NCI-H2081 (cell line): ENCODE measurements at regions not wholly inside any gene's neighbourhood (a gene's known extent, or its start where the extent isn't known, plus 50 kb on each side); places are given as distances from the start of the nearest gene placed in this dataset.

ENCODE experiments used
- DNase-seq, 2 experiments: peaks; one replicate each; lab custom pipeline; 2025; lab: John Stamatoyannopoulos, UW

DNA sequence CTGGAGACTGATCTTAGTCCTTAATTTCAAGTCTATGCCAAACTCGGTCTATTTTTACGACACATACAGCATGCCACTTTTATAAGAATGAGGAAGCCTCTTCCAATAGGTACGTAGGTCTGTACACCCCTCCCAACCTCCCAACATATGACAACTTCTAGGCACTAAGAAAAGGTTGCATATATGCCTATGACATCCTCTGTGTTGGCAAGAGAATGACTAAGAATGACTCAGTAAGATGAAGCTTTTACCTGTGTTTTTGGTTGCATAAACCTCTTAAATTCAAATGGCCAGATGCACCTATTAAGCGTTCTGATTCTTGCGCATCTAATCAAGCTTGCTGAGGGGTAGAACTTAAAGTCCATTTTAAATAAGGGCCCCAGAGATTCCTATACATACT, 586.4 kb upstream of the ZEB2 start:
- no peak for DNase-seq

GRCh38 chr2:145102706-145103105, 582.8 kb upstream of the ZEB2 start:
- no peak for DNase-seq

DNA sequence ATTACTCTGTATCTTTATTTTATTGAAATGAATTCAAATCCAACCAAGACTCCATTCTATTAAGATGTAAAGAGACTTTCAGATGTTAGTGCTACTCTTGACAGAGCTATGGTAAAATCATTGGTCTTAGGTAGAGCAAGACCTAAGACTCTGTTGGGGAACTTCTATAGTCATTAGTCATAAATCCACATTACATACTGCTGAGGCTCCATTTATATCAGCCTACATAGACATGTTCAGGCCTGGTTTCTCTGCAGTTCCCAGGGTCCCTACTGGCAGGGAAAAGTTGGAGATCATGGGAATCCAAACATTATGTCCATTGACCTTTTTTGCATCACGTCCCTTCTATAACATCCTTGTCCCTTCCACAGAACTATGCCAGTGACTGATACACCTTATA, 580.4 kb upstream of the ZEB2 start:
- no peak for DNase-seq

DNA sequence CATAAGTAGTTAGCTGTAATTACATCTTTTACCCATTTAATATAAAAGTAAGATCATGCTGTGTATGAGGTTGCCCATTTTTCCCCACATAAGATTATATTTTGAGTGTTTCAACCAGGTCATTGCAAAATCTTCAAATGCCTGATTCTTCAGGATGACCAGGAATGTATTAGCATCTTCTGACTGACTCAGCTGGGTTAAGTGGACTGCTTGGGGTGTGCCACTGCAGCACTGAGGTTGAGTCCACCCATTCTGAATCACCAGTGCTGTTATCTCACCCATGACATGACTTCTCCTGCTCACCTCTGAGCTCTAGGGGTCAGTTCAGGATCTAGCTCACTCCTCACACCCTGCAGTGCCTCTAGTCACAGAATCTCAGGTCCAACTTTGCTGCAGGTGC, 576.7 kb upstream of the ZEB2 start:
- DNase-seq = no peak

DNA sequence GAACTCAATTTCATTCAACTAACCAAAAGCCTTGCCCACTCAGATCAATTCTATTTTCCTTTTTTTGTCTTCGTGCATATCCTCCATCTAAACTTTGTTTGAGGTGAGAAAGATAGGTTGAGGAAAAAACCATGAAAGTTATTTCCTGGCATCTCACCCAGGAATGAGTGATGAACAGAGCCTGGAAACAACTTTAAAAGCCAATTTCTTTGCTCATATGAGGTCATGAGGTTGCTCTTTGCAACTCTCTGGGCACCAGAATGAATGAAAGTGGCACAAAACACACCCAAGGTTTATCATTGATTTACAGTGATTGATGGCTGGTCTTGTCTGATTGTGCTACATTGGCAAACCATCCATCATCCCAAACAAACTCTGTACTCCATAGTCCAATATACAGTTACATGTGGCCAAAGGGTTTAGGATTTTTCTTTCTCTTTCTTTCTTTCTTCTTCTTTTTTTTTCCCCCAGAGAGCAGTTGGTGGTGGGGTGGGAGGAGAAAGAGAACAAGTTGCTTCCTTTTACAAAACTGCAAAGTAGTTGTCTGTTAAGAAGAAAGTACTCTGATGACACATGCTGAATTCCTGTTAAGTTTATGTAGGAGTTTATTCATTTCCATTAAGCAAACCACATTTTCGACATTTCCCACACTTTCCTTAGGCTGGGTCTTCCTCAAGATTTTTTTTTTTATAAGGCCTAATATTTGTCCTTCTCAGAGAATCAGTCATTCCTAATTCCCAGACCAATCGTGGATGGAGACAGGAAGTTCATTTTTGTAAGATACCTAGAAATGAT, 575.9 kb upstream of the ZEB2 start:
- no peak for DNase-seq

DNA sequence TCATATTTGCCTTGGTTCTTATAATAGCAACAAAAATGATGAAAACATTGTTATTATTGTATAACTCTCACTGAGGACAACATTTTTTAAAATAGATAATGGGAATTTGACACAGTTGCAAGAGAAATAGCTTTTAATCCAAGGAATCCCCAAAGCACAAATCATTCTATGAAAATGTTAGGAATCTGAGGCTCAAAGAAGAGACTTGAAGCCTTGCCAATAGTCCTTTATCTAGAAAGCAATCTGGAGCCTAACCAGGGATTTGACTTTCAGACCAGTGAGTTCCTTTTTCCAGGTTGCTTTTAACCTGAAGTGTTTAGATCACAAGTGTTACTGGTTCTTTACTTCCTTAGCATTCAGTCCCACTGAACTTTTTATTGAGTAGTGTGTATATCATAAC, 574.5 kb upstream of the ZEB2 start:
- no peak for DNase-seq

DNA sequence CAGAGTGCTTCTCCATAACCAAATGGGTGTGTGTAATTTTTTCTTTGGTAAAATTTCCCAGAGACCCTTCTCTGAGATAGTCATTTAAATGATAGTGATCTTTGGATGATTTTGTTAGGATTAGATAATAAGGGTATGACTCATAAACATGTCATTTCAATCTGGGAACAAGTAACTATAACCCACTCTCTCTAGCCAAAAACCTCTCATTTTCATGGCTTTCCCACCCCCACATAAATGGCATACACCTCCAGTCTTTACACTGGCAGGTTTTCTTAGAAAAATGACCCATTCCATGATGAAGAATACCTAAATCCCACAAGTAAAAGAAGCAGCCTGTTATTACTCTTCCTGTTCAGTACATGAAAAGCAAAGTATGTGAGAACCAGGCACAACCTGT, 572.0 kb upstream of the ZEB2 start:
- no peak for DNase-seq

- no peak for DNase-seq
Measured at GRCh38 chr2:145090841-145091761, 571.2 kb upstream of the ZEB2 start.

GRCh38 chr2:145088756-145089155, 568.8 kb upstream of the ZEB2 start:
- no peak for DNase-seq

- no peak for DNase-seq
Measured at GRCh38 chr2:145086910-145087309, 567.0 kb upstream of the ZEB2 start.

DNA sequence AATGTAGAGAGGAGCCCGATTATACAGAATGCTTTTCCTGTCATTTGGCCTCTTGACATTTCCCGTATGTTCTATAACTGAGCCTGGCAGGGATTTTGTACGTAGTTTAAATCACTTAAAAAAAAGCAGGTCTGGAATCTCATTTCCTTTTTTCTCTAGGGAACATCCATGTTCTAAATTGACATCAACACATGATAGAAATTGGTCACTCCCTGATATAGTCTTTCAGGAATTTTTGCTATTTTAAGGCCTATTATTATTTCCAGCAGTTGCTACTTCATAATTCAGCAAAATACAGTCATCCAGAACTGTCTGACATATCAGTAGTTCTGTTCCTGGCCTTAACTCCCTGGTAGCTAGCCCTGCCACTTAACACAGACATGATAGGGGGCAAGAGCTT, 565.7 kb upstream of the ZEB2 start:
- no peak for DNase-seq

DNA sequence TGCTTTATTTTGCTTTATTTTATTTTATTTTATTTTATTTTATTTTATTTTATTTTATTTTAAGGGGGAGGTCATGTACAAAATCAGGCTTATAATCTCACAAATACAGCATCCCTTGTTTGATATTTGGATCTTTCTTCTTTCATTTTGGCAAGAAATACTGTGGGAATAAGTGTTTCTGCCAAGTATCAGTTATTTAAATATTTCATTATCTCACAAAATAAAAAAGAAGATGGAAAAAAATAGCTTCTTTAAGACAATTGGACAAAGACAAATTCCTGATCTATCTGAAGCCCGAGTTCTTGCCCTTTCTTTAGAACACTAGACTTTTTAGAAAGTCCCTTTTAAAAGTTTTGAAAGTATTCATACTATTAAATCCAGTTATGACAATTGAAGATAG, 560.5 kb upstream of the ZEB2 start:
- DNase-seq = no peak

GRCh38 chr2:145079641-145080040, 559.7 kb upstream of the ZEB2 start:
- DNase-seq = no peak

- no peak for DNase-seq
Measured at GRCh38 chr2:145078923-145079322, 559.0 kb upstream of the ZEB2 start.

- DNase-seq = no peak
Measured at GRCh38 chr2:145076085-145076484, 556.2 kb upstream of the ZEB2 start.

DNA sequence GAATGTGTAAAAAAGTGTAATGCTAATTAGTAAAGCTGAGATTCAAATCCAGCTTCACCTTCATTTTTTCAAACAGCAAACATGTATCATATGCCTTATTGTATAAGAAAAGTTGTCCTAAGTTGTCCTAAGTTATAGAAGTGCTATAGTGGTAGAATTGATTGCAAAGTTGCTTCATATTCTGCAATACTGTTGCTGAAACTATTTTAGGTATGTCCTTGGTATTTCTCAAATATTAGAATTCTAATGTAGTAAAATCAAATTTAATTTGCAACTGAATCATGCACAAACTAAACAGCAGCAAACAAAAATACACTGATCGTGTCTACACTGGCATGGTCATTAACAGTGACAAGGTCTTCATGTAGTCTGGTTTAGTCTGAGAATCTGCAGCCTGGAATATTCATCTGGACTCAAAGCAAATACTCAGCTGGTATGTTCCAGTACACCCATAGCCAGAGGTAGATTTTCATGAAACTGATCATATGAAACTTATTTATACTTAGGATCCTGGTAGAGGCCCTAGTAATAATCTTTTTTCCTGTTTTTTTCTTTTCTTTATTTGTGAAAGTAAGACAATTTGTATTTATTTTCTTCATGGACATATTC, 555.6 kb upstream of the ZEB2 start:
- DNase-seq = no peak

DNA sequence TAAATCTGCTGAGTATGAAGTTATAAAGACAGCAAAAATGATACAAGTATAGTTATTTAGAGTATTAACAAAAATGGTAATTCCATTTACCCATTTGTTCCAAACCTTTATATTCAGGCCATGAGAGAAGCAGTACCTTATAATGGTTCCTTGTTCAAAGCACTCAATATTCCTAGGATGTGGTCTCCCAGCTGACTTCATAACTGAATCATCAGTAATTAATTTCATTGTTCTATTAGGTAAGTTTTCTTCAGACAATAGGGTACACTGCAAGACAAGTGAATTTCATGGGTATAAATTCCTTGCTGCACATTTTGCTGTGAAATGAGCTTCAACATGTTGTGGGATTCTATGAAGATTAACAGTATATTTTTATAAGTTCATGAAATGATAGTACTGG, 550.8 kb upstream of the ZEB2 start:
- DNase-seq = no peak

GRCh38 chr2:145068509-145068908, 548.6 kb upstream of the ZEB2 start:
- no peak for DNase-seq

GRCh38 chr2:145067549-145068030, 547.7 kb upstream of the ZEB2 start:
- DNase-seq = no peak

DNA sequence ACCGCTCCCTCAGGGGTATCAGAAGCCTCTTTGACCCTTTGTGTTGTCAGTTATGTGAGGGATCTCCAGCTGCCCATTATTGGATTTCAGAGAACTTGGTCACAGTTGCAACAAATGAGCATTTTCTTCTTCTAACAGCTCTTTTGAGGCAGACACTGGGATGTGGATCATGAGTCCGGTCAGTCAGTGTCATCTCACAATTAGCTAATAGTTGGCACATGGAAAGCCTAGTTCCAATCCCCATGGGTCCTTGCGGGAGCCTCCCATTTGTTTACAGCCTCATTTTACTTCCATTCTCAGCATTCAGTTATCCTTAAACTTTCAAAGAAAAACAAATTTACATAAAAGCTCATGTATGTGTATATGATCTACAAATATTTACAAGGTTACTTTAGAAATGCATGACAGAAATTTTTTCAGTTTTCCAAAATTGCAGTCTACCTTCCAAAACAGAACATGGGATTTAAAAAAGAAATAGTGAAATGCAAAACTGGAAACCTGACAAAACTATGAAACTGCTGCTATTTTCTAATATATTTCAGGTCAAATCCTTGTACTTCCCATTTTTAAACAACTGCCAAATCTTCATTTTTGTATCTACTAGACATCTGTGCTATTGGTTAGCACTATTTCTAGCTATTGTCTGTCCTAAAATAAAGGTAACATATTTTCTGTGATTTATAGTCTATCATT, 547.1 kb upstream of the ZEB2 start:
- DNase-seq = no peak

- no peak for DNase-seq
Measured at GRCh38 chr2:145066151-145066661, 546.3 kb upstream of the ZEB2 start.

DNA sequence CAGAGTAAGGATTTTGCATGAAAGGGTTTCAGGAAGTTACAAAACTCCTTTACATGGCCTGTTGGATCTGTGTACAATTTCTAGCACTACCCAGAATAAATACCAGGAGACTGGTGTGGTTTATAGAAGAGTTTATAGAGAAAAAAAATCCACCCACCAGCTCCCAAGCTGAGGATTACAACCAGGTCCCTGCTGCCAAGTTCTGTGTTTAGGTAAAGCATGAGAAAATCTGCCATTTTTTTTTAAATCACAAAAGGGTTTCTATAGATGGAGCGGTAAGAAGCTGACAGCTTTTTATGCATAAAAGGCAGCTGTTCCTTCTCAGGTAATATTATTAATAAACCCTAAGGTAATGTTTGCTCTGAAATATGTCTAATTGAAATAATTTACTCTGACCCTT, 545.4 kb upstream of the ZEB2 start:
- DNase-seq = no peak
